ENCODE measurements at regions not wholly inside any gene's neighbourhood (a gene's known extent, or its start where the extent isn't known, plus 50 kb on each side); places are given as distances from the start of the nearest gene placed in this dataset.

DNA sequence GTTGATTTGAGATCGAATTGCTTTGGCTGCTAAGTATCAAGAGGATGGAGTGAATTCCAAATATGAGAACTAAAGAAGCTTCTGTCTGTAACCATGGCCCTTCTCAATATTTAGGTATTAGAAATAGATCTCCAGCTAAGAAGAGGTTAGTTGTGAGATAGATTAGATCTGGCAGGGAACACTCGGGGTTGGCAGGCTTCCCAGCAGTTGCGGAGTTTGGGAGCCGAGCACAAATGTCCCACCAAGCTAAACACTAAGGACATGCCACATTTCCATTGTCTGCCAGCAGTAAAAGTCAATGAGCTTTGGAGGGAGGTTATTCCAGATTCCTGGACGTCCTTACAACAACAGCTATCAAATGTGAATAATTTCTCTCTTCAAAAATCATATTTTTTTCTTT is 85.8 kb downstream of the TAF11L14 start:
- TF ChIP-seq, protein P1, sequence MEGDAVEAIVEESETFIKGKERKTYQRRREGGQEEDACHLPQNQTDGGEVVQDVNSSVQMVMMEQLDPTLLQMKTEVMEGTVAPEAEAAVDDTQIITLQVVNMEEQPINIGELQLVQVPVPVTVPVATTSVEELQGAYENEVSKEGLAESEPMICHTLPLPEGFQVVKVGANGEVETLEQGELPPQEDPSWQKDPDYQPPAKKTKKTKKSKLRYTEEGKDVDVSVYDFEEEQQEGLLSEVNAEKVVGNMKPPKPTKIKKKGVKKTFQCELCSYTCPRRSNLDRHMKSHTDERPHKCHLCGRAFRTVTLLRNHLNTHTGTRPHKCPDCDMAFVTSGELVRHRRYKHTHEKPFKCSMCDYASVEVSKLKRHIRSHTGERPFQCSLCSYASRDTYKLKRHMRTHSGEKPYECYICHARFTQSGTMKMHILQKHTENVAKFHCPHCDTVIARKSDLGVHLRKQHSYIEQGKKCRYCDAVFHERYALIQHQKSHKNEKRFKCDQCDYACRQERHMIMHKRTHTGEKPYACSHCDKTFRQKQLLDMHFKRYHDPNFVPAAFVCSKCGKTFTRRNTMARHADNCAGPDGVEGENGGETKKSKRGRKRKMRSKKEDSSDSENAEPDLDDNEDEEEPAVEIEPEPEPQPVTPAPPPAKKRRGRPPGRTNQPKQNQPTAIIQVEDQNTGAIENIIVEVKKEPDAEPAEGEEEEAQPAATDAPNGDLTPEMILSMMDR (IDR thresholded peaks at IDR 0.05): no peak
- no peak for TF ChIP-seq POLR2AphosphoS5 (IDR thresholded peaks at IDR 0.05)
- TF ChIP-seq POLR2A (IDR thresholded peaks at IDR 0.05): no peak
- no peak for TF ChIP-seq EP300 (IDR thresholded peaks at IDR 0.05)
